ENCODE measurements at regions not wholly inside any gene's neighbourhood (a gene's known extent, or its start where the extent isn't known, plus 50 kb on each side); places are given as distances from the start of the nearest gene placed in this dataset.

DNA sequence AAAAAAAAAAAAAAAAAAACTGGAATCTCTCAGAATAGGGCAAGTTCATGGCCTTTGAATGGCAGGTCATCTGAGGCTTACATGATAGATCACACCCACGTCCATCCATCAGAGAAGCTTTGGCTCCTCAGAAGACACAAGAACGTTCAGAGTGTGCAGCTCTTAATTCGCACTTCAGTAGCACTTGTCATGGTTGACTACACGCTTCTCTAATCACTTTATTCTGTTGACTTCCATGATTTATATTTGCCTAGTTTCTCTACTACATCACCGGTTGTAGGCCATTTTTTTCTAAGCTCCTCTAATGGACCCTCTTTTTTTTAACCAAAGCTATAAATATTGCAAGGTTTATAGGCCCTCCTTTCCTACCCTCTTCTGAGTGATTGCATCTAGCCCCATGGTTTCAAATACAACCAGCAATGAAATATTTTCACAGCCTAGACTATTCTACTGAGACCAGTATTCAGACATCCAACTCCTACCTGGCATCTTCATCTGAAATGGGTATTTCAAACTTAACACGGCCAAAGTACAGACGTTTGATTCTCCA is 305.4 kb upstream of the CELF2 start (continued):
- no peak for TF ChIP-seq ATOH8 (CRISPR knock-in tag; IDR thresholded peaks at IDR 0.05; ENCODE audit: low read depth)
- TF ChIP-seq NR3C1 (IDR thresholded peaks at IDR 0.05): no peak
- TF ChIP-seq, protein P1, sequence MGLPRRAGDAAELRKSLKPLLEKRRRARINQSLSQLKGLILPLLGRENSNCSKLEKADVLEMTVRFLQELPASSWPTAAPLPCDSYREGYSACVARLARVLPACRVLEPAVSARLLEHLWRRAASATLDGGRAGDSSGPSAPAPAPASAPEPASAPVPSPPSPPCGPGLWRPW (IDR thresholded peaks at IDR 0.05): no peak

DNA sequence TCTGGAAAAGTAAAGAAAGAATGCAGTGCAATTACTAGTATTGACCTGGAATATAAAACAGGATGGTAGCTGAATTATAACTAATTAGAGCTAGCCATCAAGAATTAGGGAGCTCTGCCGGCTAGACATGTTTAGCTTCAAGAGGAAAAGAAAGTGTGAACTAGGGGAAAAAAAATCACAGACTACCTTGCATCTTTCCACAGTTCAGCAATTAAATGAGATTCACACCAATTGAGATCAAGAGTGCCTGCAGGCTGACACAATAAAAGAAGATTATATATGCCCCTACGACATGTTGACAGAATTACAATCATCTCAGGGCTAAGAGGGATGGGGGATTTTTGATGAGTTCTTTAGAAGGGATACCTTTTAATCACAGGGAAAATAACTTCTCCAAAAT is 303.3 kb upstream of the CELF2 start:
- no peak overlapping the region for H3K27ac ChIP-seq
- TF ChIP-seq, protein P2, sequence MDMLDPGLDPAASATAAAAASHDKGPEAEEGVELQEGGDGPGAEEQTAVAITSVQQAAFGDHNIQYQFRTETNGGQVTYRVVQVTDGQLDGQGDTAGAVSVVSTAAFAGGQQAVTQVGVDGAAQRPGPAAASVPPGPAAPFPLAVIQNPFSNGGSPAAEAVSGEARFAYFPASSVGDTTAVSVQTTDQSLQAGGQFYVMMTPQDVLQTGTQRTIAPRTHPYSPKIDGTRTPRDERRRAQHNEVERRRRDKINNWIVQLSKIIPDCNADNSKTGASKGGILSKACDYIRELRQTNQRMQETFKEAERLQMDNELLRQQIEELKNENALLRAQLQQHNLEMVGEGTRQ (IDR thresholded peaks at IDR 0.05): no peak
- TF ChIP-seq ESRRA (IDR thresholded peaks at IDR 0.05; ENCODE audit: borderline replicate concordance, low read length) (no peak), SMC3 (IDR thresholded peaks at IDR 0.05) (no peak), HEYL (CRISPR knock-in tag; IDR thresholded peaks at IDR 0.05) (no peak), HDAC2 (IDR thresholded peaks at IDR 0.05) (no peak), CHD2 (IDR thresholded peaks at IDR 0.05; ENCODE audit: low read length, partially characterized antibody) (no peak), POLR2A (IDR thresholded peaks at IDR 0.05; ENCODE audit: low read length) (no peak), TFCP2L1 (CRISPR knock-in tag; IDR thresholded peaks at IDR 0.05) (no peak), JUNB (IDR thresholded peaks at IDR 0.05) (no peak), ATOH8 (CRISPR knock-in tag; IDR thresholded peaks at IDR 0.05; ENCODE audit: low read depth) (no peak), RAD21 (conservative IDR thresholded peaks at IDR 0.05 in 1 of 2, IDR thresholded peaks at IDR 0.05 in 1 of 2) (no peak), KDM1A (IDR thresholded peaks at IDR 0.05; ENCODE audit: low read depth) (no peak), KDM5A (IDR thresholded peaks at IDR 0.05) (no peak), EHF (CRISPR knock-in tag; IDR thresholded peaks at IDR 0.05) (no peak), RCOR1 (IDR thresholded peaks at IDR 0.05; ENCODE audit: low read depth, low read length) (no peak)
- TF ChIP-seq, protein P3, sequence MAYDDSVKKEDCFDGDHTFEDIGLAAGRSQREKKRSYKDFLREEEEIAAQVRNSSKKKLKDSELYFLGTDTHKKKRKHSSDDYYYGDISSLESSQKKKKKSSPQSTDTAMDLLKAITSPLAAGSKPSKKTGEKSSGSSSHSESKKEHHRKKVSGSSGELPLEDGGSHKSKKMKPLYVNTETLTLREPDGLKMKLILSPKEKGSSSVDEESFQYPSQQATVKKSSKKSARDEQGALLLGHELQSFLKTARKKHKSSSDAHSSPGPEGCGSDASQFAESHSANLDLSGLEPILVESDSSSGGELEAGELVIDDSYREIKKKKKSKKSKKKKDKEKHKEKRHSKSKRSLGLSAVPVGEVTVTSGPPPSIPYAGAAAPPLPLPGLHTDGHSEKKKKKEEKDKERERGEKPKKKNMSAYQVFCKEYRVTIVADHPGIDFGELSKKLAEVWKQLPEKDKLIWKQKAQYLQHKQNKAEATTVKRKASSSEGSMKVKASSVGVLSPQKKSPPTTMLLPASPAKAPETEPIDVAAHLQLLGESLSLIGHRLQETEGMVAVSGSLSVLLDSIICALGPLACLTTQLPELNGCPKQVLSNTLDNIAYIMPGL (CRISPR knock-in tag; IDR thresholded peaks at IDR 0.05; ENCODE audit: borderline replicate concordance): no peak
- TF ChIP-seq, protein P4, sequence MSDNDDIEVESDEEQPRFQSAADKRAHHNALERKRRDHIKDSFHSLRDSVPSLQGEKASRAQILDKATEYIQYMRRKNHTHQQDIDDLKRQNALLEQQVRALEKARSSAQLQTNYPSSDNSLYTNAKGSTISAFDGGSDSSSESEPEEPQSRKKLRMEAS (IDR thresholded peaks at IDR 0.05): no peak
- POLR2A ChIA-PET: no interaction called here
- peaks cover 2% of the 10 kb centered on the region; the same call in 2 of the 3 replicates for H3K9me3 ChIP-seq
- H3K4me2 ChIP-seq: no peak overlapping the region
- 33% methylated on average over 2 of the region's 2 CpGs for WGBS (ENCODE audit: missing lambda C conversion rate)
- H3K4me3 ChIP-seq: no peak overlapping the region
- DNase-seq (ENCODE audit: low read depth in 1 of 2, low spot score in 1 of 2) (no peak), ATAC-seq (no peak), FAIRE-seq (no peak)
- no peaks in the 10 kb centered on the region for H3K4me1 ChIP-seq
- CTCF ChIA-PET: no interaction called here

- H3K4me1 ChIP-seq: no peaks in the 10 kb centered on the region
- POLR2A ChIA-PET: no interaction called here
- H3K27ac ChIP-seq: no peak overlapping the region
- no peak overlapping the region for H3K4me3 ChIP-seq
- no peak overlapping the region for H3K4me2 ChIP-seq
- DNase-seq (ENCODE audit: low read depth in 1 of 2, low spot score in 1 of 2): no peak
- H3K9me3 ChIP-seq: peaks cover 2% of the 10 kb centered on the region; the same call in 2 of the 3 replicates
- no peak for FAIRE-seq
- no peak for ATAC-seq
- CTCF ChIA-PET: no interaction called here
- WGBS (ENCODE audit: missing lambda C conversion rate): 30% methylated on average over 4 of the region's 4 CpGs
- TF ChIP-seq JUN (IDR thresholded peaks at IDR 0.05) (no peak), GATA3 (IDR thresholded peaks at IDR 0.05; ENCODE audit: borderline replicate concordance) (no peak), FOXS1 (CRISPR knock-in tag; IDR thresholded peaks at IDR 0.05) (no peak), SMC3 (IDR thresholded peaks at IDR 0.05) (no peak), ZC3H11A (IDR thresholded peaks at IDR 0.05) (no peak), EHF (CRISPR knock-in tag; IDR thresholded peaks at IDR 0.05) (no peak), TFCP2L1 (CRISPR knock-in tag; IDR thresholded peaks at IDR 0.05) (no peak), TP53 (CRISPR knock-in tag; IDR thresholded peaks at IDR 0.05) (no peak), ZFP36 (IDR thresholded peaks at IDR 0.05; ENCODE audit: borderline replicate concordance, partially characterized antibody) (no peak), HDAC2 (IDR thresholded peaks at IDR 0.05) (no peak), POLR2AphosphoS2 (conservative IDR thresholded peaks at IDR 0.05; ENCODE audit: low read length) (no peak), PHF8 (IDR thresholded peaks at IDR 0.05; ENCODE audit: borderline replicate concordance, low read depth) (no peak), NFE2L2 (conservative IDR thresholded peaks at IDR 0.05; ENCODE audit: low read length) (no peak), CHD4 (IDR thresholded peaks at IDR 0.05; ENCODE audit: borderline replicate concordance) (no peak), NR3C1 (IDR thresholded peaks at IDR 0.05) (no peak)
- TF ChIP-seq, protein P4 (IDR thresholded peaks at IDR 0.05): no peak
- TF ChIP-seq, protein P2 (IDR thresholded peaks at IDR 0.05): no peak
Observed at GRCh38 chr10:10716972-10717371, 300.7 kb upstream of the CELF2 start.
